Choroid plexus epithelial cell (primary cell): ENCODE measurements at regions not wholly inside any gene's neighbourhood (a gene's known extent, or its start where the extent isn't known, plus 50 kb on each side); places are given as distances from the start of the nearest gene placed in this dataset.
"Not testable (repeated sequence)": the region's sequence is repeated elsewhere in the genome, so short reads cannot be mapped to it uniquely, and the experiment has no call there.

ENCODE experiments used
- DNase-seq: peaks from one replicate; pipeline ENCODE4 v3.0.0-alpha.2; 2010; ENCODE audit warnings: low read depth
- H3K4me3 ChIP-seq: 2 replicates; pipeline ENCODE4 v1.5.1; 2011; ENCODE audit warnings: low read depth, mild to moderate bottlenecking, control low read depth, low read length, moderate library complexity
- TF ChIP-seq, protein P1 (sequence below): conservative IDR thresholded peaks from 2 replicates; pipeline ENCODE4 v1.5.1; 2011; ENCODE audit warnings: low read depth, mild to moderate bottlenecking, control low read depth, inconsistent platforms, low read length, moderate library complexity

DNA sequence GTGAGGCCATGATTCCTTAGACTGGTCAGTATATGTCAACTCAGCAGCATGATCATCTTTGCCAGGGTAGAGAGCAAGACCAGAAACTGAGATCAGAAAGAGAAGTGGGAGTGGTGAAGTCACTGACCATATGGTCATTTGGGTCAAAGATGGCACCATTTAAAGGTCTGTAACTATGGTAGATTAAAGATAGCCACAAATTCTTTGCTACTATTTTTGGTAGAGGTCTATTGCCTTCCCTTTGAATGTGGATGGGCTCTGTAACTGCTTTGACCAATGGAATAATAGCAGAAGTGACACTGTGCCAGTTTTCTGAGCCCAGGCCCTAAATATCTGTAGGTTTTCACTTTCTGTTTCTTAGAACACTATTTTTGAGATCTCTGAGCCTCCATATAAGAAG is 117.6 kb downstream of the PCSK1 start:
- no peak for DNase-seq
- TF ChIP-seq, protein P1, sequence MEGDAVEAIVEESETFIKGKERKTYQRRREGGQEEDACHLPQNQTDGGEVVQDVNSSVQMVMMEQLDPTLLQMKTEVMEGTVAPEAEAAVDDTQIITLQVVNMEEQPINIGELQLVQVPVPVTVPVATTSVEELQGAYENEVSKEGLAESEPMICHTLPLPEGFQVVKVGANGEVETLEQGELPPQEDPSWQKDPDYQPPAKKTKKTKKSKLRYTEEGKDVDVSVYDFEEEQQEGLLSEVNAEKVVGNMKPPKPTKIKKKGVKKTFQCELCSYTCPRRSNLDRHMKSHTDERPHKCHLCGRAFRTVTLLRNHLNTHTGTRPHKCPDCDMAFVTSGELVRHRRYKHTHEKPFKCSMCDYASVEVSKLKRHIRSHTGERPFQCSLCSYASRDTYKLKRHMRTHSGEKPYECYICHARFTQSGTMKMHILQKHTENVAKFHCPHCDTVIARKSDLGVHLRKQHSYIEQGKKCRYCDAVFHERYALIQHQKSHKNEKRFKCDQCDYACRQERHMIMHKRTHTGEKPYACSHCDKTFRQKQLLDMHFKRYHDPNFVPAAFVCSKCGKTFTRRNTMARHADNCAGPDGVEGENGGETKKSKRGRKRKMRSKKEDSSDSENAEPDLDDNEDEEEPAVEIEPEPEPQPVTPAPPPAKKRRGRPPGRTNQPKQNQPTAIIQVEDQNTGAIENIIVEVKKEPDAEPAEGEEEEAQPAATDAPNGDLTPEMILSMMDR = no peak
- H3K4me3 ChIP-seq = no peak overlapping the region

DNA sequence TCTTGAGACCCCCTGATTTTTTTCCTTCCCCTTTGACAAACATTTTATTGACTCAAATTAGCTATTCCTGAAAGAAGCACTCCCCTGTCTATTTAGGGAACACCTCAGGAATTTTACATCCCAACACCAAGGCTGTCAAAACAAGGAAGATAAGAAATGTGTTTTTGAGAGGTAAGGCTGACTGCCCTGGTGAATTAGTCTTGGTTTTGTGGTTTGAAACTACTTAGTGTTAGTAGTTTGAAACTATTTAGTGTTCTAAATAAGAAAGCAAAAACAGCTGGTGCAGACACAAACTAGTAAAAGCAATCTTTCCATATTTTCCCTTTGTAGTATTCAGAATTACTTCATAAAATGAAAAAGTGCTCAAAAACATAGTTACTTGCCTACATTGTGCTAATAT is 120.7 kb downstream of the PCSK1 start:
- H3K4me3 ChIP-seq = no peak overlapping the region
- no peak for DNase-seq
- TF ChIP-seq, protein P1 = no peak

DNA sequence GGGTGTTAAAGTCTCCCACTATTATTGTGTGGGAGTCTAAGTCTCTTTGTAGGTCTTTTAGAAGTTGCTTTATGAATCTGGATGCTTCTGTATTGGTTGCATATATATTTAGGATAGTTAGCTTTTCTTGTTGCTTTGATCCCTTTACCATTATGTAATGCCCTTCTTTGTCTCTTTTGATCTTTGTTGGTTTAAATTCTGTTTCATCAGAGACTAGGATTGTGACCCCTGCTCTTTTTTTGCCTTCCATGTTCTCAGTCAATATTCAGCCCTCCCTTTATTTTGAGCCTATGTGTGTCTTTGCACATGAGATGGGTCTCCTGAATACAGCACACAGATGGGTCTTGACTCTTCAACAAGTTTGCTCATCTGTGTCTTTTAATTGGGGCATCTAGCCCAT is 126.0 kb downstream of the PCSK1 start:
- DNase-seq, H3K4me3 ChIP-seq: not testable (repeated sequence)

DNA sequence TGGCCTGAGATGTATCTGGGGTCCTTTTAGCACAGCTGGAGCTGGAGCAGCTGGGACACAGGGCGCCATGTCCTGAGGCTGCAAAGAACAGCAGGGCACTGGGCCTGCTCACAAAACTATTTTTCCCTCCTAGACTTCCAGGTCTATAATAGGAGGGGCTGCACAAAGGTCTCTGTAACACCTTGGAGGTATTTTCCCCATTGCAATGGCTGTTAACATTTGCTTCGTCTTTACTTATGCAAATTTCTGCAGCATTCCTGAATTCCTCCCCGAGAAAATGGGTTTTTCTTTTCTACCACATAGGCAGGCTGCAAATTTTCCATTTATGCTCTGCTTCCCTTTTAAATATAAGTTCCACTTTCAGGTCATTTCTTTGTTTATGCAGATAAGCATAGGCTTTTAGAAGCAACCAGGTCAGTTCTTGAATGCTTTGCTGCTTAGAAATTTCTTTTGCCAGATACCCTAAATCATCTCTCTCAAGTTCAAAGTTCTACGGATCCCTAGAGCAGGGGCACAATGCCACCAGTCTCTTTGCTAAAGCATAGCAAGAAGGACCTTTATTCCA is 130.8 kb downstream of the PCSK1 start:
- no peak overlapping the region for H3K4me3 ChIP-seq
- TF ChIP-seq, protein P1 = no peak
- DNase-seq = no peak

DNA sequence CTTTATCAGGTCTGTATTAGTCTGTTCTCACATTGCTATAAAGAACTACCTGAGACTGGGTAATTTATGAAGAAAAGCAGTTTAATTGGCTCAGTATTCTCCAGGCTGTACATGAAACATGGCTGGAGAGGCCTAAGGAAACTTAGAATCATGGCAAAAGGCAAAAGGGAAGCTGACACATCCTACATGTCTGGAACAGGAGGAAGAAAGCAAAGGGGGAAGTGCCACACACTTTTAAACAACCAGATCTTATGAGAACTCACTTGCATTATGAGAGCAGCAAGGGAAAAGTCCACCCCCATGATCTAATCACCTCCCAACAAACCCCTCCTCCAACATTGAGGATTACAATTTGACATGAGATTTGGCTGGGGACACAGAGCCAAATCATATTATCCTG is 132.1 kb downstream of the PCSK1 start:
- TF ChIP-seq, protein P1 = no peak

DNA sequence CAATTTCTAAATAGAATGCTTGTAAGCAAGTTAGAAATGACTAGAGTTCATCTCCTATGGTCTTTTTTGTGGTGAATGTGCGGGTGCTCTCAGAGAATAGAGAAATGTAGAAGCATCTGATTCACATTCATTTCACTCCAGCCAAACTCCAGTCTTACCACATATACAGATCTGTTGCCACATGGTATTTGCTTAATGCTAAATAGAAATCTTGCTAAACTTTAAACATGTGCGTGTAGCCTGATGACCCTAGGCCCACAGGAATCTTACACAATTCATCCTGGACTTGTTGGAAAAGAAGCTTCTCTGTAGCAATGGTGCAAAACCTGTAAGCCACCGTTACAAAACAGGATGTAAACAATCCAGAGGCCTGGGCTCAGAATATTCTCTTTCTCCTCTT is 135.2 kb downstream of the PCSK1 start:
- peak; percentile 99 for DNase-seq
- TF ChIP-seq, protein P1 = no peak
- no peak overlapping the region for H3K4me3 ChIP-seq

More for the DNA sequence above, 132.1 kb downstream of the PCSK1 start:
- no peak overlapping the region for H3K4me3 ChIP-seq
- DNase-seq = no peak

DNA sequence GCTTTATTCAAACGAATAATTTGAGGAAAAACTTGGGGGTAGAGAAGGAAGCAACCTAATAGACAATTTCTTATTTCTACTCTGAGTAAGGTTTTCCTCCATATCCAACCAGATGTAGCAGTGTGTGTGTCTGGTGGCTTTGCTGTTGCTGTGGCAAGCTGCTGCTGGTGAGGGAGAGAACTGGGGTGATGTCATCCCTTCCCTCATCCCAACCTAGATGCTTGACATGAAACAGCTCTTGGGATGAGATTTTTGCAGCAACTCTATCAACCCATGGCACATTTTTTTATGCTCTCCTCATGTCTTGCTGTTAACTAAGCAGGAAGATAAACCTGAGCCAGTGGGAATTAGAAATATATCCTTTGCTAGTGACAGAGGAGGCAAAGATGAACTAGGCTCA is 135.8 kb downstream of the PCSK1 start:
- DNase-seq = peak; percentile 89

More for the DNA sequence above, 135.8 kb downstream of the PCSK1 start:
- TF ChIP-seq, protein P1 = no peak
- H3K4me3 ChIP-seq = no peak overlapping the region
